ENCODE measurements at regions not wholly inside any gene's neighbourhood (a gene's known extent, or its start where the extent isn't known, plus 50 kb on each side); places are given as distances from the start of the nearest gene placed in this dataset.

DNA sequence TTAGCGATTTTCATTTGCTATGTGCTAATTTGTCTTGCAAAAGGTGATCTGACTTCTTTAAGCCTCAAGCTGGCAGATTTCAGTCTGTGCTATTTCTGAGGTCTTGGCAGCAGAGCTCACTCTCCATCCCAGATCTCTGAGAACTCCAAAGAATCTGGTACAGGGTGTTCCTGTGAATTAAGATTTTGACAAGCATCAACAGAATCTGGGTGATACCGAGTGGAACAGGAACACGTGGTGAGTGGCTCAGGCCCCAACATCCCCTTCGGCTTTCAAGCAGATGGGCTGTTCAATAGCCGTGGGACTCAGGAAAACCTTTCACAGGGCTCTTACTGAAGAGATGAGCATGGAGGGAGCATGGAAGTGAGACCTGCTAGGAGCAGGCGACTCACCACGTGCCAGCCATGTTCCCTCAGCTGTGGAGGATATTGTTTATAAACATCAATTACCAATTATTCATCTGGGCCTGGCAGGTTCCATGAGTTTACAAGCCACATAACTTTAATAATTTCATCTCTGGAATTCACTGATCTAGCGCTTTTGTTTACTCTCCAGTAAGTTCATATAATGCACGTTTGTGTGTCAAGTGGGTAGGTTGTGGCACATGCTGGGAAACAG, 103.4 kb upstream of the SELENOK start:
- no peak overlapping the region for H3K4me3 ChIP-seq (ENCODE audit: low read length)
- H2BK5ac ChIP-seq (ENCODE audit: low read length): no peak overlapping the region
- no peaks in the 10 kb centered on the region for H3K4me1 ChIP-seq (ENCODE audit: control insufficient read depth, low read depth, low read length)
- H3K27ac ChIP-seq (ENCODE audit: low read depth, low read length): no peak overlapping the region
- no peak overlapping the region for H3K56ac ChIP-seq (ENCODE audit: low read length)
- H3K4me2 ChIP-seq (ENCODE audit: low read length): no peak overlapping the region
- H2AK5ac ChIP-seq (ENCODE audit: low read length): no peak overlapping the region
- no peak overlapping the region for H4K8ac ChIP-seq (ENCODE audit: low read depth, low read length)
- H3K9ac ChIP-seq (ENCODE audit: low read length): no peak overlapping the region
- H3K79me2 ChIP-seq (ENCODE audit: control insufficient read depth, insufficient read depth, low read length): no peaks in the 10 kb centered on the region
- no peak overlapping the region for H4K5ac ChIP-seq (ENCODE audit: low read length)
- no CpG with 5 or more reads among the region's 9 CpGs for WGBS (ENCODE audit: extremely low coverage, insufficient coverage, low lambda C conversion rate)
- H3K4ac ChIP-seq (ENCODE audit: low read depth, low read length): no peak overlapping the region
- H3K79me1 ChIP-seq (ENCODE audit: low read length): no peaks in the 10 kb centered on the region
- H3K23ac ChIP-seq (ENCODE audit: low read length): no peak overlapping the region
- no peak for DNase-seq
- H3K18ac ChIP-seq (ENCODE audit: low read length): no peak overlapping the region
- no peak overlapping the region for H2BK15ac ChIP-seq (replicated peaks; ENCODE audit: low read depth)
- no peak overlapping the region for H2BK120ac ChIP-seq (ENCODE audit: low read depth, low read length)
- H3K36me3 ChIP-seq (ENCODE audit: control insufficient read depth, insufficient read depth, low read length): no peaks in the 10 kb centered on the region
- no peaks in the 10 kb centered on the region for H3K27me3 ChIP-seq (ENCODE audit: insufficient read depth, low read length, poor library complexity)

DNA sequence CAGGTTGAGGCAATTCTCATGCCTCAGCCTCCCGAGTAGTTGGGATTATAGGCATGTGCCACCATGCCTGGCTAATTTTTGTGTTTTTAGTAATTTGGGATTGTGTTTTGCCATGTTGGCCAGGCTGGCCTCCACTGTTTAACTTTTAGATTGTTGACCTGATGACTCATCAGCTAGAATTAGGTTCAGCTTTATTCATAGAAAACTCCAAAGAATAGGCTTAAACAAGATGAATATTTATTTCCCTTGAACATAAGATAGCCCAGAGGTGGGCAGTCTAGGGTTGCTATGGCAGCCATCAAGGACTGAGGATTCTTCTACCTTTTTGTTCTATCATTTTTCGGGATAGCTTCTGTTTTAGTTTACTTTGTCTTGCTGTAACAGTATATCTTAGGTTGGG, 99.6 kb upstream of the SELENOK start:
- Histone ChIP-seq H3K4me2 (ENCODE audit: low read length) (no peak overlapping the region), H2AK5ac (ENCODE audit: low read length) (no peak overlapping the region), H3K4me1 (ENCODE audit: control insufficient read depth, low read depth, low read length) (no peaks in the 10 kb centered on the region), H3K4me3 (ENCODE audit: low read length) (no peak overlapping the region), H3K36me3 (ENCODE audit: control insufficient read depth, insufficient read depth, low read length) (no peaks in the 10 kb centered on the region), H3K79me2 (ENCODE audit: control insufficient read depth, insufficient read depth, low read length) (no peaks in the 10 kb centered on the region), H2BK120ac (ENCODE audit: low read depth, low read length) (no peak overlapping the region), H3K9ac (ENCODE audit: low read length) (no peak overlapping the region), H3K79me1 (ENCODE audit: low read length) (no peaks in the 10 kb centered on the region), H3K27ac (ENCODE audit: low read depth, low read length) (no peak overlapping the region), H3K27me3 (ENCODE audit: insufficient read depth, low read length, poor library complexity) (no peaks in the 10 kb centered on the region), H2BK5ac (ENCODE audit: low read length) (no peak overlapping the region), H3K18ac (ENCODE audit: low read length) (no peak overlapping the region), H3K4ac (ENCODE audit: low read depth, low read length) (no peak overlapping the region), H4K8ac (ENCODE audit: low read depth, low read length) (no peak overlapping the region), H3K56ac (ENCODE audit: low read length) (no peak overlapping the region), H2BK15ac (replicated peaks; ENCODE audit: low read depth) (no peak overlapping the region), H4K5ac (ENCODE audit: low read length) (no peak overlapping the region), H3K23ac (ENCODE audit: low read length) (no peak overlapping the region)
- DNase-seq: no peak
- WGBS (ENCODE audit: extremely low coverage, insufficient coverage, low lambda C conversion rate): no CpG with 5 or more reads among the region's 2 CpGs

DNA sequence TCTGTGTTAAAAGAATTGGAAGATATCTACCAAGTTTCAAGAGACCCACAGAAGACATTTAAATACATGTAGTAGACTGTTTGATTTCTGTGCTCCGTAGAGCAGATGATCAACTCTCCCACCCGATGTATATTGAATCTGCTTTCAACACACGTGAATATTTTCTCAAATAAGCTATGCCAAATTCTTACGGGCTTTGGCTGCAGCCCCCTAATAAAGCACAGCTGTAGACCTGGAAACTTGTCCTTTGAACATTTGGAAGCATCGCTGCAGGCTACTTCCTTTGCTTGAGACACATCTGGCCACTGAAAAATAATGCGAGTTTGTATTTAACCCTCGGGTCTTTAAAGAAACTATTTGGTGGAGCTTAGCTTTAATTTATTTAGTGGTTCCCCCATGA, 98.3 kb upstream of the SELENOK start:
- Histone ChIP-seq H3K36me3 (ENCODE audit: control insufficient read depth, insufficient read depth, low read length) (no peaks in the 10 kb centered on the region), H3K18ac (ENCODE audit: low read length) (no peak overlapping the region), H4K8ac (ENCODE audit: low read depth, low read length) (no peak overlapping the region), H2BK15ac (replicated peaks; ENCODE audit: low read depth) (no peak overlapping the region), H3K4ac (ENCODE audit: low read depth, low read length) (no peak overlapping the region), H3K4me1 (ENCODE audit: control insufficient read depth, low read depth, low read length) (no peaks in the 10 kb centered on the region), H4K5ac (ENCODE audit: low read length) (no peak overlapping the region), H3K23ac (ENCODE audit: low read length) (no peak overlapping the region), H3K79me2 (ENCODE audit: control insufficient read depth, insufficient read depth, low read length) (no peaks in the 10 kb centered on the region), H3K56ac (ENCODE audit: low read length) (no peak overlapping the region), H3K79me1 (ENCODE audit: low read length) (no peaks in the 10 kb centered on the region), H3K27me3 (ENCODE audit: insufficient read depth, low read length, poor library complexity) (no peaks in the 10 kb centered on the region), H3K4me3 (ENCODE audit: low read length) (no peak overlapping the region), H2BK5ac (ENCODE audit: low read length) (no peak overlapping the region), H2BK120ac (ENCODE audit: low read depth, low read length) (no peak overlapping the region), H2AK5ac (ENCODE audit: low read length) (no peak overlapping the region), H3K27ac (ENCODE audit: low read depth, low read length) (no peak overlapping the region), H3K4me2 (ENCODE audit: low read length) (no peak overlapping the region), H3K9ac (ENCODE audit: low read length) (no peak overlapping the region)
- no CpG with 5 or more reads among the region's 7 CpGs for WGBS (ENCODE audit: extremely low coverage, insufficient coverage, low lambda C conversion rate)
- DNase-seq: no peak

DNA sequence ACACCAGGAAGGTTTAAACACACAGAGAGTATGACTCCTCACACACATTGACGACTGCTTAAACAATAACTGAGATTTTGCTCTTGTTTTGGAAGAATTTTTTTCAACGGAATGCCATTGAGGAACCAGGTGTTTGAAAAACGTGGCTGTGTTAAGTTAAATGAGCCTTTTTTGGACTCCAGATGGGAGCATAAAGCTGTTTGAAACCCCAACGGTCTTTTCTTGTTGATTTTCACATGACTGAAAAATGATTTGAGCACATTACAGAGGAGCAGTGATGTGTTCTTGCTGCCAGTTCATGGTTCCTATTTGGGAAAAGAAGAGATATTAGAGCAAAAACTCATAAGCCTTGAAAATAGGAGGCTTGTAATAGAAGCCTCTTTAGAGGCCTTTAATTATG, 97.8 kb upstream of the SELENOK start:
- Histone ChIP-seq H2AK5ac (ENCODE audit: low read length) (no peak overlapping the region), H3K4me3 (ENCODE audit: low read length) (no peak overlapping the region), H2BK120ac (ENCODE audit: low read depth, low read length) (no peak overlapping the region), H3K18ac (ENCODE audit: low read length) (no peak overlapping the region), H2BK5ac (ENCODE audit: low read length) (no peak overlapping the region), H3K4me1 (ENCODE audit: control insufficient read depth, low read depth, low read length) (no peaks in the 10 kb centered on the region), H4K5ac (ENCODE audit: low read length) (no peak overlapping the region), H3K27me3 (ENCODE audit: insufficient read depth, low read length, poor library complexity) (no peaks in the 10 kb centered on the region), H3K27ac (ENCODE audit: low read depth, low read length) (no peak overlapping the region), H3K79me1 (ENCODE audit: low read length) (no peaks in the 10 kb centered on the region), H4K8ac (ENCODE audit: low read depth, low read length) (no peak overlapping the region), H3K36me3 (ENCODE audit: control insufficient read depth, insufficient read depth, low read length) (no peaks in the 10 kb centered on the region), H3K56ac (ENCODE audit: low read length) (no peak overlapping the region), H3K23ac (ENCODE audit: low read length) (no peak overlapping the region), H3K4ac (ENCODE audit: low read depth, low read length) (no peak overlapping the region), H3K9ac (ENCODE audit: low read length) (no peak overlapping the region), H3K79me2 (ENCODE audit: control insufficient read depth, insufficient read depth, low read length) (no peaks in the 10 kb centered on the region), H2BK15ac (replicated peaks; ENCODE audit: low read depth) (no peak overlapping the region), H3K4me2 (ENCODE audit: low read length) (no peak overlapping the region)
- no CpG with 5 or more reads among the region's 4 CpGs for WGBS (ENCODE audit: extremely low coverage, insufficient coverage, low lambda C conversion rate)
- no peak for DNase-seq

DNA sequence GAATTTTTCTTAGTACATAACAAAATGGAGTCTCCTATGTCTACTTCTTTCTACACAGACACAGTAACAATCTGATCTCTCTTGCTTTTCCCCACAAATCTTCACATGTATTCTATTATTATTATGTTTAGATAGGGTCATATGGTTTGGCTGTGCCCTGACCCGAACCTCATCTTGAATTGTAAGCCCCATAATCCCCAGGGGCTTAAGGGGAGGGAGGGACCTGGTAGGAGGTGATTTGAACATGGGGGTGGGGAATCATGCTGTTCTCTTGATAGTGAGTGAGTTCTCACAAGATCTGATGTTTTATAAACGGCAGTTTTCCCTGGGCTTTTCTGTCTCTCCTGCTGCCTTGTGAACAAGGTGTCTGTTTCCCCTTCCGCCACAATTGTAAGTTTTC, 86.7 kb upstream of the SELENOK start:
- Histone ChIP-seq H4K8ac (ENCODE audit: low read depth, low read length) (no peak overlapping the region), H3K56ac (ENCODE audit: low read length) (no peak overlapping the region), H3K4ac (ENCODE audit: low read depth, low read length) (no peak overlapping the region), H2AK5ac (ENCODE audit: low read length) (no peak overlapping the region), H2BK15ac (replicated peaks; ENCODE audit: low read depth) (no peak overlapping the region), H4K5ac (ENCODE audit: low read length) (no peak overlapping the region), H3K27me3 (ENCODE audit: insufficient read depth, low read length, poor library complexity) (no peaks in the 10 kb centered on the region), H3K23ac (ENCODE audit: low read length) (no peak overlapping the region), H3K79me2 (ENCODE audit: control insufficient read depth, insufficient read depth, low read length) (no peaks in the 10 kb centered on the region), H3K79me1 (ENCODE audit: low read length) (no peaks in the 10 kb centered on the region), H3K27ac (ENCODE audit: low read depth, low read length) (no peak overlapping the region), H3K9ac (ENCODE audit: low read length) (no peak overlapping the region), H3K18ac (ENCODE audit: low read length) (no peak overlapping the region), H2BK120ac (ENCODE audit: low read depth, low read length) (no peak overlapping the region), H3K4me3 (ENCODE audit: low read length) (no peak overlapping the region), H3K36me3 (ENCODE audit: control insufficient read depth, insufficient read depth, low read length) (no peaks in the 10 kb centered on the region), H2BK5ac (ENCODE audit: low read length) (no peak overlapping the region), H3K4me1 (ENCODE audit: control insufficient read depth, low read depth, low read length) (no peaks in the 10 kb centered on the region), H3K4me2 (ENCODE audit: low read length) (no peak overlapping the region)
- DNase-seq: no peak
- WGBS (ENCODE audit: extremely low coverage, insufficient coverage, low lambda C conversion rate): no CpG with 5 or more reads among the region's 3 CpGs

DNA sequence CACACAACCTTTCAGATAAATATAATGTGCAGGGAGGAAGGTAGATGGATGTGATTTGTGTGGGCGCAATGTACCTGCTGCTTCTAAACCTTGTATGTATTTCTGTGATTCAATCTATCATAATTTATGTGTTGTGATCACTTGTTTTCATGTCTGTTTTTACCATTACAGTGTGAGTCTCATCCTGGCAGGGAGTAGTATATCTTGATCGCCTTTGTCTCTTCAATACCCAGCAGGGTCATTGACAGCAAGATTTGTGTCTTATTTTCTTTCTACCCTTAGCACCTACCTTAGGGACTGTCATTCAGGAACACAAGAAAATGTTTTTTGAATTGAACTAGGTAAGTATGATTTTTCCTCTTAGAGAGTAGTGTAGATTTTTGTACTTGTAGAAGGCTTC, 83.7 kb upstream of the SELENOK start:
- Histone ChIP-seq H2BK15ac (replicated peaks; ENCODE audit: low read depth) (no peak overlapping the region), H3K27me3 (ENCODE audit: insufficient read depth, low read length, poor library complexity) (no peaks in the 10 kb centered on the region), H3K4ac (ENCODE audit: low read depth, low read length) (no peak overlapping the region), H3K23ac (ENCODE audit: low read length) (no peak overlapping the region), H3K36me3 (ENCODE audit: control insufficient read depth, insufficient read depth, low read length) (no peaks in the 10 kb centered on the region), H3K18ac (ENCODE audit: low read length) (no peak overlapping the region), H3K27ac (ENCODE audit: low read depth, low read length) (no peak overlapping the region), H3K79me2 (ENCODE audit: control insufficient read depth, insufficient read depth, low read length) (no peaks in the 10 kb centered on the region), H3K79me1 (ENCODE audit: low read length) (no peaks in the 10 kb centered on the region), H2BK5ac (ENCODE audit: low read length) (no peak overlapping the region), H3K56ac (ENCODE audit: low read length) (no peak overlapping the region), H2AK5ac (ENCODE audit: low read length) (no peak overlapping the region), H3K4me1 (ENCODE audit: control insufficient read depth, low read depth, low read length) (no peaks in the 10 kb centered on the region), H4K8ac (ENCODE audit: low read depth, low read length) (no peak overlapping the region), H4K5ac (ENCODE audit: low read length) (no peak overlapping the region), H3K4me3 (ENCODE audit: low read length) (no peak overlapping the region), H3K4me2 (ENCODE audit: low read length) (no peak overlapping the region), H3K9ac (ENCODE audit: low read length) (no peak overlapping the region), H2BK120ac (ENCODE audit: low read depth, low read length) (no peak overlapping the region)
- WGBS (ENCODE audit: extremely low coverage, insufficient coverage, low lambda C conversion rate): no CpG with 5 or more reads among the region's 2 CpGs
- no peak for DNase-seq

All from mesendoderm (in vitro differentiated cells).